GM21786 (cell line): ENCODE measurements at regions not wholly inside any gene's neighbourhood (a gene's known extent, or its start where the extent isn't known, plus 50 kb on each side); places are given as distances from the start of the nearest gene placed in this dataset.
"Not testable (repeated sequence)": the region's sequence is repeated elsewhere in the genome, so short reads cannot be mapped to it uniquely, and the experiment has no call there.

Experiments used
- ATAC-seq: cut with Tn5 transposase; IDR thresholded peaks from one replicate; pipeline ENCODE4 v1.9.1; 2021; ENCODE audit not compliant: unreplicated experiment

GRCh38 chr6:4359108-4359730 lies 223.8 kb upstream of the ECI2 start:
- ATAC-seq = no peak

- no peak for ATAC-seq
Measured at GRCh38 chr6:4358414-4359107, 223.2 kb upstream of the ECI2 start.

GRCh38 chr6:4357660-4358152 lies 222.3 kb upstream of the ECI2 start:
- ATAC-seq = not testable (repeated sequence)

- no peak for ATAC-seq
Measured at GRCh38 chr6:4356899-4357659, 221.7 kb upstream of the ECI2 start.

- ATAC-seq = no peak
Measured at GRCh38 chr6:4355241-4355640, 219.9 kb upstream of the ECI2 start.

- no peak for ATAC-seq
Measured at GRCh38 chr6:4354181-4354580, 218.8 kb upstream of the ECI2 start.

- no peak for ATAC-seq
Measured at GRCh38 chr6:4352731-4353130, 217.4 kb upstream of the ECI2 start.

- no peak for ATAC-seq
Measured at GRCh38 chr6:4352322-4352669, 216.9 kb upstream of the ECI2 start.

GRCh38 chr6:4351520-4352321 lies 216.3 kb upstream of the ECI2 start:
- no peak for ATAC-seq

GRCh38 chr6:4350567-4351519 lies 215.5 kb upstream of the ECI2 start:
- no peak for ATAC-seq

GRCh38 chr6:4349931-4350330 lies 214.6 kb upstream of the ECI2 start:
- no peak for ATAC-seq

GRCh38 chr6:4349323-4349722 lies 213.9 kb upstream of the ECI2 start:
- no peak for ATAC-seq

GRCh38 chr6:4348462-4349112 lies 213.2 kb upstream of the ECI2 start:
- no peak for ATAC-seq

- ATAC-seq = no peak
Measured at GRCh38 chr6:4347877-4348276, 212.5 kb upstream of the ECI2 start.

GRCh38 chr6:4346659-4347333 lies 211.4 kb upstream of the ECI2 start:
- no peak for ATAC-seq

- no peak for ATAC-seq
Measured at GRCh38 chr6:4345543-4345942, 210.2 kb upstream of the ECI2 start.

GRCh38 chr6:4344317-4344899 lies 209.0 kb upstream of the ECI2 start:
- no peak for ATAC-seq

- no peak for ATAC-seq
Measured at GRCh38 chr6:4342407-4343137, 207.2 kb upstream of the ECI2 start.
